Upper lobe of right lung (tissue), 1 donor: ENCODE measurements at regions not wholly inside any gene's neighbourhood (a gene's known extent, or its start where the extent isn't known, plus 50 kb on each side); places are given as distances from the start of the nearest gene placed in this dataset.
"Not testable (repeated sequence)": the region's sequence is repeated elsewhere in the genome, so short reads cannot be mapped to it uniquely, and the experiment has no call there.

ENCODE experiments used
- ATAC-seq: fragments of 200-7000 bp; cut with Tn5 transposase; one replicate; pipeline ENCODE4 v1.9.1; 2020; ENCODE audit warnings: mild to moderate bottlenecking, moderate library complexity
- DNase-seq: peaks from one replicate; pipeline ENCODE4 v3.0.0-alpha.2; 2020
- H3K27ac ChIP-seq: fragments of 200-600 bp; one replicate; pipeline ENCODE4 v1.8.0; 2022
- H3K27me3 ChIP-seq: fragments of 200-600 bp; one replicate; pipeline ENCODE4 v1.8.0; 2022; ENCODE audit warnings: mild to moderate bottlenecking
- H3K36me3 ChIP-seq: fragments of 200-600 bp; one replicate; pipeline ENCODE4 v1.8.0; 2022
- H3K4me1 ChIP-seq: fragments of 200-600 bp; one replicate; pipeline ENCODE4 v1.8.0; 2022
- H3K4me3 ChIP-seq: fragments of 200-600 bp; one replicate; pipeline ENCODE4 v1.8.0; 2022; ENCODE audit warnings: mild to moderate bottlenecking
- H3K9me3 ChIP-seq: fragments of 200-600 bp; one replicate; pipeline ENCODE4 v1.8.0; 2022
- intact Hi-C: fragments of 100-400 bp; cut with DNase I; formaldehyde crosslinking; loops from one replicate; pipeline ENCODE4 v1.11.0; 2022
- TF ChIP-seq, protein P1 (sequence below): fragments of 200-600 bp; IDR thresholded peaks from one replicate; pipeline ENCODE4 v1.8.0; 2022; ENCODE audit warnings: antibody characterized with exemption
- donor health status: DM: no; HTN: yes; CAD: no; lungs with severe emphysema.

DNA sequence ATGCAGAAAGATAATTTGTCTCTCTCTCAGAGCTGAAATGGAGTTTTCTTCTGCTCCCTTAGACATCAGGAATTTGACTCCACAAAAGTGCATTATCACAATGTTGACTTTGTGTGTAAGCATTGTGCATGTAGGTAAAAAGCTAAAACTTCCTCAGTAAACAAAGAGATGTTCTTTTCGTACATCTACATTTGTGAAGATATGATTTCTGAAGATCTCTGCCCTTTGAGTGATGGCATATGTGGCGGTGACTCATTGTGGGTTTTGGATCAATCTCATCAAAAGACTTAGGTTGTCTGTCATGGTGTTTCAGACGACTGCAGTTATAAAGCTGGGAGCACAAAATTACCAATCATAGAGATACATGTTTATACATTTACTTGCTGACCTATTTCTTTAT, 411.4 kb upstream of the LMO3 start:
- H3K9me3 ChIP-seq = no peaks in the 10 kb centered on the region
- H3K4me1 ChIP-seq = no peaks in the 10 kb centered on the region
- no peak overlapping the region for H3K27ac ChIP-seq
- no peak for DNase-seq
- no peak for ATAC-seq
- intact Hi-C loops = no loop called here
- TF ChIP-seq, protein P1, sequence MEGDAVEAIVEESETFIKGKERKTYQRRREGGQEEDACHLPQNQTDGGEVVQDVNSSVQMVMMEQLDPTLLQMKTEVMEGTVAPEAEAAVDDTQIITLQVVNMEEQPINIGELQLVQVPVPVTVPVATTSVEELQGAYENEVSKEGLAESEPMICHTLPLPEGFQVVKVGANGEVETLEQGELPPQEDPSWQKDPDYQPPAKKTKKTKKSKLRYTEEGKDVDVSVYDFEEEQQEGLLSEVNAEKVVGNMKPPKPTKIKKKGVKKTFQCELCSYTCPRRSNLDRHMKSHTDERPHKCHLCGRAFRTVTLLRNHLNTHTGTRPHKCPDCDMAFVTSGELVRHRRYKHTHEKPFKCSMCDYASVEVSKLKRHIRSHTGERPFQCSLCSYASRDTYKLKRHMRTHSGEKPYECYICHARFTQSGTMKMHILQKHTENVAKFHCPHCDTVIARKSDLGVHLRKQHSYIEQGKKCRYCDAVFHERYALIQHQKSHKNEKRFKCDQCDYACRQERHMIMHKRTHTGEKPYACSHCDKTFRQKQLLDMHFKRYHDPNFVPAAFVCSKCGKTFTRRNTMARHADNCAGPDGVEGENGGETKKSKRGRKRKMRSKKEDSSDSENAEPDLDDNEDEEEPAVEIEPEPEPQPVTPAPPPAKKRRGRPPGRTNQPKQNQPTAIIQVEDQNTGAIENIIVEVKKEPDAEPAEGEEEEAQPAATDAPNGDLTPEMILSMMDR = no peak
- H3K4me3 ChIP-seq = no peak overlapping the region
- no peaks in the 10 kb centered on the region for H3K36me3 ChIP-seq
- no peaks in the 10 kb centered on the region for H3K27me3 ChIP-seq

DNA sequence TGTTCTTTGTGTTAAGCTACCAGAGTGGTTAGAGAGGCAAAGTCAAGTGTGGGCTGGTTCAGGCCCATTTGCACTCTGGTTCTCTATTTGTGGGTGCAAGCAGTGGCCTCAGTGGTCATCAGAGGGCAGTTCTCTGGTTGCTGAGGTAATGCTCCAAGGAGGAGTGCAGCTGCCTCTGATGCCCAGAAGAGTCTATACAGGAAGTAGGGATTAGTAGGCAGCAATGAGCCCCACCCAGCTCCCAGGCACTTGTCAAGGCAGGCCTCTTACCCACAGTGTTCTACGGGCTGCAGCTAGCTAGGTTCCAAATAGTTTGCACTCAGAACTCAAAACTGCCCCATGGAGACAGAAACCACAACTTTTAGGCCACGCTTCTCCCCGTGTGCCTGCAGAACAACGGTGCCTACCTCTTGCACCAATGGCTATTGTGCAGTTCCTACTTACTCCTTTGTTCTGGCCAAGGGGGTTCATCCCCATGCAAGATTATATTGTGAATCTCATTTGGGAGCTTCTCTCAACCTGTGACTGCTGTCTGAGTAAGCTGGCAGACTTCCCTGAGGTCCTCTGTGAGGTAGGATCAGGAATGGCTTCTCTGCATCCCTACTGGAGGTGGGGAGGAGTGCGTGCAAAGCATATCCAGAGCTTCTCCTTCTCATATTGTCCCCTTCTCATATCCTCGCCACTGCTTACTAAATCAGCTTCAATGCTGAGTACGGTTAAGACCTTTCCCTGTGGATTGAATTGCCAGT, 410.3 kb upstream of the LMO3 start:
- no peaks in the 10 kb centered on the region for H3K9me3 ChIP-seq
- no peak overlapping the region for H3K4me3 ChIP-seq
- no peaks in the 10 kb centered on the region for H3K4me1 ChIP-seq
- no peaks in the 10 kb centered on the region for H3K27me3 ChIP-seq
- ATAC-seq (no peak), DNase-seq (no peak)
- intact Hi-C loops = no loop called here
- no peaks in the 10 kb centered on the region for H3K36me3 ChIP-seq
- TF ChIP-seq, protein P1 = no peak
- H3K27ac ChIP-seq = no peak overlapping the region

DNA sequence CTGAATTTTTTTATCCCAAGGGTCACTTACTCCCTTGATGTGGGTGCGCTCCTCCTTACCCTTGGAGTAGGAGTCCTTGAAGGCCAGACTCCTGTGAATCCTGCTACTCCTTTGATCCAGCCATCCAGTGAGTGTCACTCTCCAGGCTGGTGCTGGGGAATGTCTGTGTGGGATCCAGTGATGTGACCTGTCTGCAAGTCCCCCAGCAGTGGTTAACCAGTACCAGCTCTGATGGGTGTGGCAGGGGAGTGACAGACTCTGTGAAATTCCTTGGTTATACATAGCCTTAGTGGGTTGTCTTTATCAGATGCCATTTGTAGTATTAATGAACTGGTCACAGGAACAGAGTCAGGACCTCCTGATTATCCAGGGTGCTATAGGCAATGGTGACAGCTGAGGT, 409.5 kb upstream of the LMO3 start:
- intact Hi-C loops = no loop called here
- DNase-seq = no peak
- ATAC-seq = peak; percentile 14
- Histone ChIP-seq H3K36me3 (no peaks in the 10 kb centered on the region), H3K4me3 (no peak overlapping the region), H3K4me1 (no peaks in the 10 kb centered on the region), H3K27ac (no peak overlapping the region), H3K27me3 (no peaks in the 10 kb centered on the region), H3K9me3 (no peaks in the 10 kb centered on the region)
- TF ChIP-seq, protein P1 = no peak

DNA sequence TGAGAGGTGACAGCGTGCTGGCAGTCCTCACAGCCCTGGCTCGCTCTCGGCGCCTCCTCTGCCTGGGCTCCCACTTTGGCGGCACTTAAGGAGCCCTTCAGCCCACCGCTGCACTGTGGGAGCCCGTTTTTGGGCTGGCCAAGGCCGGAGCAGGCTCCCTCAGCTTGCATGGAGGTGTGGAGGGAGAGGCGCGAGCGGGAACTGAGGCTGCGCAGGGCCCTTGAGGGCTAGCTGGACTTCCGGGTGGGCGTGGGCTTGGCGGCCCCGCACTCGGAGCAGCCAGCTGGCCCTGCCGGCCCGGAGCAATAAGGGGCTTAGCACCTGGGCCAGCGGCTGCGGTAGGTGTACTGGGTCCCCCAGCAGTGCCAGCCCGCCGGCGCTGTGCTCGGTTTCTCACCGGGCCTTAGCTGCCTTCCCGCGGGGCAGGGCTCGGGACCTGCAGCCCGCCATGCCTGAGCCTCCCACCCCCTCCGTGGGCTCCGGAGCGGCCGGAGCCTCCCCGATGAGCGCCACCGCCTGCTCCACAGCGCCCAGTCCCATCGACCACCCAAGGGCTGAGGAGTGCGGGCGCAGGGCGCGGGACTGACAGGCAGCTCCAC, 401.6 kb upstream of the LMO3 start:
- H3K27ac ChIP-seq, H3K27me3 ChIP-seq, H3K36me3 ChIP-seq, DNase-seq, H3K9me3 ChIP-seq, ATAC-seq, H3K4me3 ChIP-seq, intact Hi-C loops, H3K4me1 ChIP-seq: not testable (repeated sequence)

DNA sequence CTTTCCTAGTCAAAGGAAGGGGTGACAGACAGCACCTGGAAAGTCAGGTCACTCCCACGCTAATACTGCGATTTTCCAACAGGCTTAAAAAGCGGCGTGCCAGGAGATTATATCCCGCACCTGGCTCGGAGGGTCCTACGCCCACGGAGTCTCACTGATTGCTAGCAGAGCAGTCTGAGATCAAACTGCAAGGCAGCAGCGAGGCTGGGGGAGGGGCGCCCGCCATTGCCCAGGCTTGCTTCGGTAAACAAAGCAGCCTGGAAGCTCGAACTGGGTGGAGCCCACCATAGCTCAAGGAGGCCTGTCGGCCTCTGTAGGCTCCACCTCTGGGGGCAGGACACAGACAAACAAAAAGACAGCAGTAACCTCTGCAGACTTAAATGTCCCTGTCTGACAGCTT, 392.6 kb upstream of the LMO3 start:
- H3K4me1 ChIP-seq, DNase-seq, H3K27me3 ChIP-seq, H3K4me3 ChIP-seq, H3K27ac ChIP-seq, ATAC-seq, intact Hi-C loops, H3K9me3 ChIP-seq, H3K36me3 ChIP-seq: not testable (repeated sequence)

DNA sequence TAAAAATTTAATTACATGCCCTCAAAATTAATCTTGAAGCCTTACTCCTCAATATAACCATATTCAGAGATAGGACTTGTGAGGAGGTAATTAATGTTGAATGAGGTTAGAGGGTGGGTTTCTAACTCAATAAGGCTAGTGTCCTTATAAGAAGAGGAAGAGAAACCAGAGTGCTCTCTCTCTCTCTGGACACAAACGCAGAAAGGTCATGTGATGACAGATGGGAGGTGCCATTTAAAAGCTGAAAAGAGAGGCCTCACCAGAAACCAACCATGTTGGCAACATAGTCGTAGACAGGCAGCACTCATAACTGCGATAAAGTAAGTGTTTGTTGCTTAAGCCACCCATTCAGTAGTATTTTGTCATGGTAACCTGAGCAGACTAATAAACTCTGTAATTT, 378.5 kb upstream of the LMO3 start:
- intact Hi-C loops = no loop called here
- H3K36me3 ChIP-seq = no peaks in the 10 kb centered on the region
- H3K27me3 ChIP-seq = no peaks in the 10 kb centered on the region
- H3K4me3 ChIP-seq = no peak overlapping the region
- H3K4me1 ChIP-seq = no peaks in the 10 kb centered on the region
- no peak for ATAC-seq
- TF ChIP-seq, protein P1 = no peak
- H3K9me3 ChIP-seq = no peaks in the 10 kb centered on the region
- no peak overlapping the region for H3K27ac ChIP-seq
- no peak for DNase-seq
